ENCODE measurements at regions not wholly inside any gene's neighbourhood (a gene's known extent, or its start where the extent isn't known, plus 50 kb on each side); places are given as distances from the start of the nearest gene placed in this dataset.

GRCh38 chr3:159593927-159594605, 394.6 kb upstream of the IL12A start:
- DNase-seq (ENCODE audit: low spot score) = no peak
- no peaks in the 10 kb centered on the region for H3K79me2 ChIP-seq
- no peak overlapping the region for H3K27ac ChIP-seq
- H3K4me3 ChIP-seq = no peak overlapping the region
- WGBS (ENCODE audit: low lambda C conversion rate, missing lambda C conversion rate) = 76% methylated on average over 3 of the region's 3 CpGs
- no peaks in the 10 kb centered on the region for H3K9me2 ChIP-seq (replicated peaks; ENCODE audit: insufficient read depth)
- H4K20me1 ChIP-seq (ENCODE audit: insufficient read depth, poor library complexity, severe bottlenecking) = no peaks in the 10 kb centered on the region
- H3K9me3 ChIP-seq (ENCODE audit: low read depth) = no peaks in the 10 kb centered on the region
- H3K4me1 ChIP-seq (ENCODE audit: insufficient read depth) = no peaks in the 10 kb centered on the region
- no peak for TF ChIP-seq CTCF (IDR thresholded peaks at IDR 0.05; ENCODE audit: poor library complexity)
- TF ChIP-seq EZH2phosphoT487 (IDR thresholded peaks at IDR 0.05; ENCODE audit: low read depth, severe bottlenecking, unreplicated experiment) = no peak
- no peak for TF ChIP-seq EZH2 (IDR thresholded peaks at IDR 0.05; ENCODE audit: borderline replicate concordance)
- no peaks in the 10 kb centered on the region for H3K27me3 ChIP-seq
- H2AFZ ChIP-seq = no peak overlapping the region
- H3K36me3 ChIP-seq (replicated peaks; ENCODE audit: insufficient read depth, low read depth) = no peaks in the 10 kb centered on the region
- H3K4me2 ChIP-seq = no peak overlapping the region

- Histone ChIP-seq H3K27me3 (no peaks in the 10 kb centered on the region), H2AFZ (no peak overlapping the region), H3K27ac (no peak overlapping the region), H3K9me3 (ENCODE audit: low read depth) (peaks cover 6% of the 10 kb centered on the region), H3K4me1 (ENCODE audit: insufficient read depth) (no peaks in the 10 kb centered on the region), H3K9me2 (replicated peaks; ENCODE audit: insufficient read depth) (no peaks in the 10 kb centered on the region), H4K20me1 (ENCODE audit: insufficient read depth, poor library complexity, severe bottlenecking) (no peaks in the 10 kb centered on the region), H3K79me2 (no peaks in the 10 kb centered on the region), H3K4me3 (no peak overlapping the region), H3K4me2 (no peak overlapping the region), H3K36me3 (replicated peaks; ENCODE audit: insufficient read depth, low read depth) (no peaks in the 10 kb centered on the region)
- TF ChIP-seq EZH2 (IDR thresholded peaks at IDR 0.05; ENCODE audit: borderline replicate concordance) (no peak), CTCF (IDR thresholded peaks at IDR 0.05; ENCODE audit: poor library complexity) (no peak), EZH2phosphoT487 (IDR thresholded peaks at IDR 0.05; ENCODE audit: low read depth, severe bottlenecking, unreplicated experiment) (no peak)
- no peak for DNase-seq (ENCODE audit: low spot score)
Observed at GRCh38 chr3:159600291-159600690, 388.3 kb upstream of the IL12A start.

GRCh38 chr3:159604151-159604581, 384.5 kb upstream of the IL12A start:
- Histone ChIP-seq H3K4me2 (no peak overlapping the region), H3K4me3 (no peak overlapping the region), H3K4me1 (ENCODE audit: insufficient read depth) (no peaks in the 10 kb centered on the region), H2AFZ (no peak overlapping the region), H3K27ac (no peak overlapping the region), H4K20me1 (ENCODE audit: insufficient read depth, poor library complexity, severe bottlenecking) (no peaks in the 10 kb centered on the region), H3K9me3 (ENCODE audit: low read depth) (peaks cover 6% of the 10 kb centered on the region), H3K79me2 (no peaks in the 10 kb centered on the region), H3K27me3 (no peaks in the 10 kb centered on the region), H3K36me3 (replicated peaks; ENCODE audit: insufficient read depth, low read depth) (no peaks in the 10 kb centered on the region), H3K9me2 (replicated peaks; ENCODE audit: insufficient read depth) (no peaks in the 10 kb centered on the region)
- no peak for DNase-seq (ENCODE audit: low spot score)
- no peak for TF ChIP-seq CTCF (IDR thresholded peaks at IDR 0.05; ENCODE audit: poor library complexity)
- TF ChIP-seq EZH2phosphoT487 (IDR thresholded peaks at IDR 0.05; ENCODE audit: low read depth, severe bottlenecking, unreplicated experiment) = no peak
- no peak for TF ChIP-seq EZH2 (IDR thresholded peaks at IDR 0.05; ENCODE audit: borderline replicate concordance)
- 77% methylated on average over 5 of the region's 5 CpGs for WGBS (ENCODE audit: low lambda C conversion rate, missing lambda C conversion rate)

All from hepatocyte (in vitro differentiated cells).